ENCODE measurements at regions not wholly inside any gene's neighbourhood (a gene's known extent, or its start where the extent isn't known, plus 50 kb on each side); places are given as distances from the start of the nearest gene placed in this dataset.

GRCh38 chr5:136528481-136529030, 163.2 kb upstream of the TRPC7 start:
- ChIA-PET POLR2A (interaction anchor here (1.1 kb wide), 1 partner anchor 28 kb away, joined by 3 read pairs; no protein-coding TSS in a partner anchor), SMC1A (ENCODE audit: uncharacterized antibody, unreplicated experiment) (no interaction called here), CTCF (interaction anchor here (0.7 kb wide), 1 partner anchor 581 kb away, joined by 3 read pairs; no protein-coding TSS in a partner anchor), RAD21 (ENCODE audit: unreplicated experiment) (no interaction called here)
- TF ChIP-seq ZBTB33 (IDR thresholded peaks at IDR 0.05), result no peak
- TF ChIP-seq NFXL1 (IDR thresholded peaks at IDR 0.05; ENCODE audit: borderline replicate concordance), result no peak
- TF ChIP-seq MYC (IDR thresholded peaks at IDR 0.05; ENCODE audit: insufficient read depth, insufficient read length, insufficient replicate concordance, low read length, severe bottlenecking), result no peak
- no peak for TF ChIP-seq RELA (IDR thresholded peaks at IDR 0.05; ENCODE audit: borderline replicate concordance, partially characterized antibody)
- no peak for TF ChIP-seq SMAD1 (IDR thresholded peaks at IDR 0.05; ENCODE audit: low read depth, partially characterized antibody)
- TF ChIP-seq YBX1 (IDR thresholded peaks at IDR 0.05), result no peak
- no peak for TF ChIP-seq PKNOX1 (IDR thresholded peaks at IDR 0.05)
- no peak for TF ChIP-seq HDAC6 (IDR thresholded peaks at IDR 0.05; ENCODE audit: unreplicated experiment)
- TF ChIP-seq SMAD5 (IDR thresholded peaks at IDR 0.05; ENCODE audit: low read depth), result no peak
- no peak for TF ChIP-seq NR2C1 (IDR thresholded peaks at IDR 0.05)
- no peak for TF ChIP-seq ZSCAN29 (IDR thresholded peaks at IDR 0.05)
- TF ChIP-seq ZBTB11 (CRISPR knock-in tag; IDR thresholded peaks at IDR 0.05), result no peak
- no peak for TF ChIP-seq POLR2AphosphoS2 (IDR thresholded peaks at IDR 0.05; ENCODE audit: low read depth, low read length)
- TF ChIP-seq STAT3 (IDR thresholded peaks at IDR 0.05; ENCODE audit: low read depth, low read length), result no peak
- no peak for TF ChIP-seq NRF1 (conservative IDR thresholded peaks at IDR 0.05; ENCODE audit: low read depth, low read length)
- TF ChIP-seq MTA2 (IDR thresholded peaks at IDR 0.05; ENCODE audit: low read depth), result no peak
- TF ChIP-seq SPI1 (IDR thresholded peaks at IDR 0.05; ENCODE audit: borderline replicate concordance, insufficient read depth, low read depth, low read length), result no peak
- no peak for TF ChIP-seq TCF3 (IDR thresholded peaks at IDR 0.05; ENCODE audit: borderline replicate concordance, insufficient read depth, low read depth, low read length)
- TF ChIP-seq MTA3 (IDR thresholded peaks at IDR 0.05; ENCODE audit: borderline replicate concordance, low read length), result no peak
- H3K27ac ChIP-seq (ENCODE audit: control insufficient read depth, insufficient read depth), result no peak overlapping the region
- intact Hi-C loops (cut with micrococcal nuclease; ENCODE audit: unreplicated experiment), result no loop called here
- H2AFZ ChIP-seq (ENCODE audit: control insufficient read depth, low read depth, low read length), result no peak overlapping the region
- H3K79me2 ChIP-seq (ENCODE audit: control insufficient read depth, insufficient read depth, low read length), result no peaks in the 10 kb centered on the region
- H3K9me3 ChIP-seq (replicated peaks; ENCODE audit: control insufficient read depth, insufficient read depth, low read length), result no peaks in the 10 kb centered on the region
- FAIRE-seq (no peak), DNase-seq (ENCODE audit: low read depth, low spot score) (no peak), ATAC-seq (no peak)
- no TSS peak for BruUV-seq (replicated peaks)
- WGBS (ENCODE audit: insufficient coverage, insufficient replicate concordance, low lambda C conversion rate, missing lambda C conversion rate), result 32% methylated on average over 2 of the region's 2 CpGs
- no peak overlapping the region for H3K9ac ChIP-seq (ENCODE audit: control insufficient read depth, insufficient read depth, low read length)
- H3K4me1 ChIP-seq (ENCODE audit: control insufficient read depth, insufficient read depth, low read length), result no peaks in the 10 kb centered on the region
- H3K36me3 ChIP-seq (ENCODE audit: control insufficient read depth in 2 of 2, insufficient read depth in 2 of 2, low read length in 1 of 2), result no peaks in the 10 kb centered on the region
- no peak overlapping the region for H3K4me2 ChIP-seq (ENCODE audit: control insufficient read depth, insufficient read depth)
- no peaks in the 10 kb centered on the region for H4K20me1 ChIP-seq (ENCODE audit: control insufficient read depth, insufficient read depth)
- in situ Hi-C loops (cut with MboI), result no loop called here
- H3K4me3 ChIP-seq, result no peak overlapping the region
- 0 out of 4 replicates have a peak, but pooled peaks cover 0 to 3% of the 10 kb centered on the region in 2 experiments for H3K27me3 ChIP-seq (replicated peaks in 1 of 2; ENCODE audit: control insufficient read depth in 2 of 2, insufficient read depth in 2 of 2, low read length in 1 of 2)

All from GM12878 (cell line).